AG09319 (cell line): ENCODE measurements at regions not wholly inside any gene's neighbourhood (a gene's known extent, or its start where the extent isn't known, plus 50 kb on each side); places are given as distances from the start of the nearest gene placed in this dataset.
A peak's percentile ranks its signal among the peaks of the same experiment; 100 is the strongest.

Experiments
- DNase-seq: peaks from one replicate; pipeline ENCODE4 v3.0.0-alpha.2; 2010; ENCODE audit warnings: low read depth; ENCODE audit errors: extremely low read depth
- TF ChIP-seq, protein P1 (sequence below): IDR thresholded peaks from 2 replicates; pipeline ENCODE4 v1.5.1; 2011; ENCODE audit warnings: low read depth, mild to moderate bottlenecking, inconsistent platforms, low read length, moderate library complexity

DNA sequence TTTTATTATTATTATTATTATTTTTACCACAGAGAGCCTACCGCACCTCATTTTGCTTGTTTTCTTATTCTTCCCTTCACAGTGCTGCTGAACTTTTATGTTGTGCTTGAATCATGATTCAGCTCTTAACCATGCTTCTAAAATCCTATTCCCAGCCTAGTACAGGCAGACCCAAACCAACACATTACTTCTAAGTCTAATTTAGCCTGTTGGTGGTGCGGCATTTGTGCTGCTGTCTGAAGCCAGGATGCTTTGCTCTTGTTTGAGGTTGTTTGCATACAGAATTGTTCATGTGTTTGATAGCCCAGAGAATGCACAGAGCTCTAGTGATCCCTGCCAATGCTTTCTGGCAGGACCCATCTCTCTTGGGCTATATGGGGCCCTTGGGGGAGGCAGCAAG is 213.5 kb upstream of the KCNG1 start:
- TF ChIP-seq, protein P1, sequence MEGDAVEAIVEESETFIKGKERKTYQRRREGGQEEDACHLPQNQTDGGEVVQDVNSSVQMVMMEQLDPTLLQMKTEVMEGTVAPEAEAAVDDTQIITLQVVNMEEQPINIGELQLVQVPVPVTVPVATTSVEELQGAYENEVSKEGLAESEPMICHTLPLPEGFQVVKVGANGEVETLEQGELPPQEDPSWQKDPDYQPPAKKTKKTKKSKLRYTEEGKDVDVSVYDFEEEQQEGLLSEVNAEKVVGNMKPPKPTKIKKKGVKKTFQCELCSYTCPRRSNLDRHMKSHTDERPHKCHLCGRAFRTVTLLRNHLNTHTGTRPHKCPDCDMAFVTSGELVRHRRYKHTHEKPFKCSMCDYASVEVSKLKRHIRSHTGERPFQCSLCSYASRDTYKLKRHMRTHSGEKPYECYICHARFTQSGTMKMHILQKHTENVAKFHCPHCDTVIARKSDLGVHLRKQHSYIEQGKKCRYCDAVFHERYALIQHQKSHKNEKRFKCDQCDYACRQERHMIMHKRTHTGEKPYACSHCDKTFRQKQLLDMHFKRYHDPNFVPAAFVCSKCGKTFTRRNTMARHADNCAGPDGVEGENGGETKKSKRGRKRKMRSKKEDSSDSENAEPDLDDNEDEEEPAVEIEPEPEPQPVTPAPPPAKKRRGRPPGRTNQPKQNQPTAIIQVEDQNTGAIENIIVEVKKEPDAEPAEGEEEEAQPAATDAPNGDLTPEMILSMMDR = no peak
- no peak for DNase-seq

DNA sequence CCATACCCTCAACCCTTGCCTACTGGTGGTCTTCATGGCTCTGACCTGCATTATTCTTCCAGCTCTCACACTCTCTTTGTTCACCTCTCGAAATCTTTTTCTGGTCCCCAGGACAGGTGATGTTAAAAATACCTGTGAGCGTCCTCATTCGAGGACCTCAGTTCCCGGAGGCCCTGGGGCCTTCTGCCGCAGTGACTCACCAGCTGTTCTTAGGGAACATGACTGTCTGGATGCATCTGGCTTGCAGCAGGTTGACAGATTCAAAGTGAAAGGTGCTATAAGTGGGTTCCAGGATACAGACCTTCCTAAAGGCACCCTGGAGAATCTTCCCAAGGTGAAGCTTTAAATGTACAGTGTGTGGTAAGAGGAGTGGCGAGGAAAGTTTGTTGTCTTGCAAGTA is 210.4 kb upstream of the KCNG1 start:
- TF ChIP-seq, protein P1 = no peak
- no peak for DNase-seq

DNA sequence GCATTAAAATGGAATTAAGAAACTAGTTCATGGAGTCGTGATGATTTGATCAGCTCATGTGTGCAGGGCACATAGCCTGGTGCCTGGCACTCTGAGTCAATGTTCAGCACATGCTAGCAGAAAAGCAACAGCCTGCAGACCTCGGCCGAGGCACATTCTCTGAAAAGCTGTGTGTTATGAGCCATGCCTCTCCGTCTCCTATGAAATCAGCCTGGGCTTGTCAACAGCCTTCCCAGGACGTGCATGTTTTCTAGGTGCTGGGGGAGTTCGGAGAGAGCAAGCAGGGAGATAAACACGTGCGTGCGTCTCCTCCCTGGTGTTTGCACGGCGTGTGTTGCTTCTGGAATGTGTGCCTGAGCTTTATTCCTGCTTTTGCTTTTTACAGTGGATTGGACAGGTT is 207.8 kb upstream of the KCNG1 start:
- TF ChIP-seq, protein P1 = no peak
- DNase-seq = no peak

DNA sequence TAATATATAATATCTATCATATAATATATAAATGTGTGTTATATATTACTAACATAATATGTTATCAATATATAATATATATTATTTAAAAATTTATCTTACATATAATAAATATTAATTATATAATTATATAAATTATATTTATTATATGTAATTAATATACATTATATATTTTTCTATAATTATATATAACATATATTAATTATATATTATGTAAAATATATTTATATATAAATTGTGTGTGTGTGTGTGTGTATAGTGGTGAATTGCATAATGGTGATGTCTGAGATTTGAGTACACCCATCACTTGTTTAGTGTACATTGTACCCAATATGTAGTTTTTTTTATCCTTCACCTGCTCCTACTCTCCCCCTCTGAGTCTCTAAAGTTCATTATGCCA is 205.9 kb upstream of the KCNG1 start:
- TF ChIP-seq, protein P1 = no peak
- DNase-seq = no peak

DNA sequence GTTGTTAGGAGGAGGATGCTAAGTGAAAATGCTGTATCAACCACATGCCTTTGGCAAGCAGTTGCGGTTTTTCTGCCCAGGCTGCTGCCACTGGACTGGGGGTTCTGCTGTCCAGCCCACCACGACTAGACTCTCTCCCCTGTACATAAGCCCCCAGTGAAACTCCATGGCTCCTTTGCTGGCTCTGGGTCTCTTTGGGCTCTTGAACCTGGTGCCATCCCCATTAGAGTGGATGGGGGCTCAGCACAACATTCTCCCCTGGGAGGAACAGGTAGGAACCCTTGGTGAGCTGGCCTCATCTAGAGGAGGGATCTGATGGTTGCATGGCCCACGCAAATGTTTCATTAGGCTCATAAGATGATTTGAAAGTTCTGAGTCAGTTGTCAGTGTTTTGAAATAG is 204.8 kb upstream of the KCNG1 start:
- TF ChIP-seq, protein P1 = no peak
- DNase-seq = no peak

DNA sequence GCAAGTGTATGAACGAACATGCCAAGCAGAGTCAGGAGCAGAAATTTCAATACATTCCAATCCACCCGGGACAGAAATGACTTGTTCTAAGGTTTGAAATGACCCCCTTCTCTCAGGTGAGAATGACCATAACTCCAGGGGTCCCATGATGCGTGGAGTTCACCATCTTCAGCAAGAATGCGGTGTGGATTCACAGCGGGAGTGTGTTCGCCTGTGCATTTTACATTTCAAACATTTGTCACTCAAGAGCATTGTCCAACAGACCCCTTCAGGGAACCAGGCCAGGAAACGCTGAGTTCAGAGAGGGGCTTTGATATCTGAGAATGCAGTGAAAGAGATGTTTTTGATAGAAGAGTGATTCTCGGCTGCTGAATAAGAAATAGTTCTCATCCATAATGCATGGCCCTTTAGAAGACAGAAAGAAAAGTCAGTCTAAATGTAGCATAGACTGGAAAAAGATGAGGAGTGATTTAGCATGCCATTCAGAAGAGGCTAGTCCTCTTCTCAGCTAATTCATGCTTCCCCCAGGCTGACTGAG is 200.3 kb upstream of the KCNG1 start:
- TF ChIP-seq, protein P1 = no peak
- no peak for DNase-seq

DNA sequence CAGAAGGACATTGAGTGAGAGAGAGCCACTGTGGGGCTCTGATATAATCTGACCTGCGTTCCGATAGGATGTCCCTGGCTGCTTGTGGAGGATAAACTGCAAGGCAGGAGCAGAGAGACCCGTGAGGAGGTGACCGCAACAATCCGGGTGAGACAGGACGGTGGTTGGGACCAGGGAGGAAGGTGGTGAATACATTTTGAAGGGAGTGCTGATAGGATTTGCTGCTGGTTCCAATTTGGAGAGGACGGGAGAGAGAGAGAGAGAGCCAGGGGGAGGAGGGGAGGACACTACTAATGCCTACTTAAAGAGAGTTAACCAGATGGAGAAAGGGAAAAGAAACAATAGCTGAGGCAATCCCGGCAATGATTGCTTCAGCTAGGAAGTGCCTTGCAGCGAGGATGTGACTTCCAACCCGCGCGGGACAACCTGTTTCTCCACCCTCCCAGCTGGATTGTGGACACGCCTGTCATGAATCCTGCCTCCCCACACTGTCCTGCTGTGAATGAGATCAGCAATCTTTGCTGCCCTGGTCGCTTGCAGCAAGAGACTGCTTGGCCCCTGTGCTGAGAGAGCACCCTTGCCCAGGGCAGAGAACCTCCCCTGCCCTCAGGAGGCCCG is 199.0 kb upstream of the KCNG1 start:
- TF ChIP-seq, protein P1 = no peak
- DNase-seq = peak; percentile 38
